ENCODE measurements at regions not wholly inside any gene's neighbourhood (a gene's known extent, or its start where the extent isn't known, plus 50 kb on each side); places are given as distances from the start of the nearest gene placed in this dataset.
"Not testable (repeated sequence)": the region's sequence is repeated elsewhere in the genome, so short reads cannot be mapped to it uniquely, and the experiment has no call there.

- no peak for DNase-seq
Measured at GRCh38 chr3:152200476-152201420, 68.0 kb upstream of the MBNL1 start.

- no peak for DNase-seq
Measured at GRCh38 chr3:152202976-152203626, 65.6 kb upstream of the MBNL1 start.

GRCh38 chr3:152203652-152204051 is 65.1 kb upstream of the MBNL1 start:
- DNase-seq, result no peak

- DNase-seq, result no peak
Measured at GRCh38 chr3:152204218-152204617, 64.5 kb upstream of the MBNL1 start.

- DNase-seq, result no peak
Measured at GRCh38 chr3:152205097-152205593, 63.6 kb upstream of the MBNL1 start.

- no peak for DNase-seq
Measured at GRCh38 chr3:152206243-152206760, 62.4 kb upstream of the MBNL1 start.

GRCh38 chr3:152208439-152208838 is 60.3 kb upstream of the MBNL1 start:
- DNase-seq, result no peak

GRCh38 chr3:152209060-152209459 is 59.7 kb upstream of the MBNL1 start:
- no peak for DNase-seq

- DNase-seq, result no peak
Measured at GRCh38 chr3:152209776-152210175, 59.0 kb upstream of the MBNL1 start.

- no peak for DNase-seq
Measured at GRCh38 chr3:152210697-152211096, 58.0 kb upstream of the MBNL1 start.

- DNase-seq, result no peak
Measured at GRCh38 chr3:152211655-152212054, 57.1 kb upstream of the MBNL1 start.

GRCh38 chr3:152213203-152213602 is 55.5 kb upstream of the MBNL1 start:
- DNase-seq, result no peak

- DNase-seq, result no peak
Measured at GRCh38 chr3:152213938-152214337, 54.8 kb upstream of the MBNL1 start.

- not testable (repeated sequence) for DNase-seq
Measured at GRCh38 chr3:152216960-152217865, 51.5 kb upstream of the MBNL1 start.

- no peak for DNase-seq
Measured at GRCh38 chr3:152218602-152219001, 50.1 kb upstream of the MBNL1 start.
